Activated B cell treated with CpG ODN at 0.5 μM for 24 hours (primary cell): ENCODE measurements at regions not wholly inside any gene's neighbourhood (a gene's known extent, or its start where the extent isn't known, plus 50 kb on each side); places are given as distances from the start of the nearest gene placed in this dataset.
A peak's percentile ranks its signal among the peaks of the same experiment; 100 is the strongest.

Experiments
- ATAC-seq: fragments of 200-7000 bp; cut with Tn5 transposase; one replicate; pipeline ENCODE4 v1.10.0; 2021; ENCODE audit warnings: low read depth, mild to moderate bottlenecking, moderate library complexity
- CTCF ChIA-PET: fragments of 350-600 bp; sonication (Branson Sonifier 250); formaldehyde crosslinking; loops from one replicate; lab custom pipeline; 2021; ENCODE audit warnings: antibody characterized with exemption; lab: Charles Lee
- POLR2A ChIA-PET: fragments of 350-600 bp; sonication (Branson Sonifier 250); formaldehyde crosslinking; loops from one replicate; lab custom pipeline; 2021; ENCODE audit warnings: antibody characterized with exemption; lab: Charles Lee
- DNase-seq: peaks from one replicate; pipeline ENCODE4 v3.0.0; 2022
- H3K27ac Mint-ChIP-seq: one replicate; pipeline ENCODE4 v1.8.0; 2020; ENCODE audit warnings: mixed read lengths
- H3K27me3 Mint-ChIP-seq: one replicate; pipeline ENCODE4 v1.8.0; 2021; ENCODE audit warnings: mixed read lengths
- H3K36me3 Mint-ChIP-seq: one replicate; pipeline ENCODE4 v1.8.0; 2021; ENCODE audit warnings: low read depth, mixed read lengths
- H3K4me1 Mint-ChIP-seq: one replicate; pipeline ENCODE4 v1.8.0; 2021; ENCODE audit warnings: mixed read lengths
- H3K4me3 Mint-ChIP-seq: one replicate; pipeline ENCODE4 v1.8.0; 2020; ENCODE audit warnings: mild to moderate bottlenecking, mixed read lengths
- H3K9me3 Mint-ChIP-seq: one replicate; pipeline ENCODE4 v1.8.0; 2020; ENCODE audit warnings: mixed read lengths
- CTCF ChIP-seq: fragments of 200-600 bp; IDR thresholded peaks from one replicate; pipeline ENCODE4 v1.8.0; 2022; ENCODE audit warnings: antibody characterized with exemption, mild to moderate bottlenecking
- intact Hi-C: fragments of 100-400 bp; cut with micrococcal nuclease; formaldehyde crosslinking; loops from one replicate; pipeline ENCODE4 v1.15.1; 2024

GRCh38 chr14:71619472-71619871, 312.8 kb upstream of the RGS6 start:
- peaks cover 68% of the 10 kb centered on the region for H3K36me3 Mint-ChIP-seq
- no peak for TF ChIP-seq CTCF
- H3K27me3 Mint-ChIP-seq = no peaks in the 10 kb centered on the region
- DNase-seq (no peak), ATAC-seq (no peak)
- ChIA-PET CTCF (no interaction called here), POLR2A (no interaction called here)
- peaks cover 50% of the 10 kb centered on the region for H3K4me1 Mint-ChIP-seq
- no peaks in the 10 kb centered on the region for H3K9me3 Mint-ChIP-seq
- no peak overlapping the region for H3K27ac Mint-ChIP-seq
- no peak overlapping the region for H3K4me3 Mint-ChIP-seq
- intact Hi-C loops = loop anchor here (1.0 kb wide), 1 partner anchor 64 kb away; no protein-coding TSS in a partner anchor

- H3K27ac Mint-ChIP-seq = peak overlapping the region; percentile 19
Observed at GRCh38 chr14:71620401-71620800, 311.8 kb upstream of the RGS6 start.

GRCh38 chr14:71621276-71621675, 311.0 kb upstream of the RGS6 start:
- Mint-ChIP-seq H3K4me1 (peaks cover 41% of the 10 kb centered on the region), H3K36me3 (peaks cover 73% of the 10 kb centered on the region), H3K27ac (peak overlapping the region; percentile 9), H3K27me3 (no peaks in the 10 kb centered on the region), H3K9me3 (no peaks in the 10 kb centered on the region), H3K4me3 (no peak overlapping the region)
- ChIA-PET CTCF (no interaction called here), POLR2A (no interaction called here)
- DNase-seq = no peak
- TF ChIP-seq CTCF = no peak
- ATAC-seq = no peak
- intact Hi-C loops = no loop called here

More at GRCh38 chr14:71620401-71620800, 311.8 kb upstream of the RGS6 start:
- Mint-ChIP-seq H3K36me3 (peaks cover 72% of the 10 kb centered on the region), H3K4me1 (peaks cover 46% of the 10 kb centered on the region), H3K27me3 (no peaks in the 10 kb centered on the region), H3K9me3 (no peaks in the 10 kb centered on the region), H3K4me3 (no peak overlapping the region)
- CTCF ChIA-PET = no interaction called here
- intact Hi-C loops = no loop called here
- POLR2A ChIA-PET = no interaction called here
- no peak for TF ChIP-seq CTCF
- DNase-seq (no peak), ATAC-seq (no peak)

GRCh38 chr14:71621980-71622605, 310.1 kb upstream of the RGS6 start:
- no peak overlapping the region for H3K27ac Mint-ChIP-seq
- no peaks in the 10 kb centered on the region for H3K27me3 Mint-ChIP-seq
- CTCF ChIA-PET = no interaction called here
- ATAC-seq (no peak), DNase-seq (no peak)
- TF ChIP-seq CTCF = no peak
- POLR2A ChIA-PET = no interaction called here
- peaks cover 34% of the 10 kb centered on the region for H3K4me1 Mint-ChIP-seq
- peaks cover 68% of the 10 kb centered on the region for H3K36me3 Mint-ChIP-seq
- H3K9me3 Mint-ChIP-seq = no peaks in the 10 kb centered on the region
- intact Hi-C loops = no loop called here
- no peak overlapping the region for H3K4me3 Mint-ChIP-seq

GRCh38 chr14:71623939-71624338, 308.3 kb upstream of the RGS6 start:
- no peak for ATAC-seq
- intact Hi-C loops = no loop called here
- peaks cover 70% of the 10 kb centered on the region for H3K36me3 Mint-ChIP-seq

More at GRCh38 chr14:71623939-71624338, 308.3 kb upstream of the RGS6 start:
- no peak for DNase-seq
- Mint-ChIP-seq H3K4me3 (no peak overlapping the region), H3K27me3 (no peaks in the 10 kb centered on the region), H3K9me3 (no peaks in the 10 kb centered on the region), H3K27ac (no peak overlapping the region), H3K4me1 (peaks cover 21% of the 10 kb centered on the region)
- ChIA-PET POLR2A (no interaction called here), CTCF (no interaction called here)
- no peak for TF ChIP-seq CTCF
